ENCODE measurements at regions not wholly inside any gene's neighbourhood (a gene's known extent, or its start where the extent isn't known, plus 50 kb on each side); places are given as distances from the start of the nearest gene placed in this dataset.
"Not testable (repeated sequence)": the region's sequence is repeated elsewhere in the genome, so short reads cannot be mapped to it uniquely, and the experiment has no call there.

- H3K4me3 ChIP-seq, result no peak overlapping the region
- WGBS, 2 donors (ENCODE audit: low coverage in 1 of 2), result 96% methylated on average over 36 of the region's 40 CpGs; no CpG with 5 or more reads in 1 of the 2 donors
- intact Hi-C loops (cut with DNase I; ENCODE audit: low total_unique reads) (no loop called here), in situ Hi-C loops (cut with MboI; ENCODE audit: low pct_ligation_motif_present in 1 of 4, low pct_unique_long_range_greater_than_20kb in 1 of 4, low sequenced_read_pairs in 3 of 4) (no loop called here)
- H3K36me3 ChIP-seq, result no peaks in the 10 kb centered on the region
- no peaks in the 10 kb centered on the region for H3K4me1 ChIP-seq
- no peak overlapping the region for H3K27ac ChIP-seq
- TF ChIP-seq POLR2A (IDR thresholded peaks at IDR 0.05) (no peak), EP300 (IDR thresholded peaks at IDR 0.05; ENCODE audit: low read depth) (no peak), CTCF (IDR thresholded peaks at IDR 0.05) (no peak), POLR2AphosphoS5 (IDR thresholded peaks at IDR 0.05) (no peak)
- no peak for DNase-seq
- H3K27me3 ChIP-seq, result no peaks in the 10 kb centered on the region
- H3K9me3 ChIP-seq, result no peaks in the 10 kb centered on the region
Observed at GRCh38 chr19:5243878-5244277, 96.7 kb downstream of the PTPRS start.

GRCh38 chr19:5241896-5242295 lies 98.7 kb downstream of the PTPRS start:
- H3K4me1 ChIP-seq; H3K27ac ChIP-seq; H3K4me3 ChIP-seq; DNase-seq; H3K9me3 ChIP-seq; intact Hi-C loops (cut with DNase I; ENCODE audit: low total_unique reads); H3K36me3 ChIP-seq; H3K27me3 ChIP-seq; in situ Hi-C loops (cut with MboI; ENCODE audit: low pct_ligation_motif_present in 1 of 4, low pct_unique_long_range_greater_than_20kb in 1 of 4, low sequenced_read_pairs in 3 of 4): not testable (repeated sequence)
- 86 to 88% methylated on average over 6 to 9 of the region's 9 CpGs for WGBS, 2 donors (ENCODE audit: low coverage in 1 of 2)

GRCh38 chr19:5240011-5240410 lies 100.6 kb downstream of the PTPRS start:
- intact Hi-C loops (cut with DNase I; ENCODE audit: low total_unique reads), result no loop called here
- 75 to 91% methylated on average over 2 to 18 of the region's 22 CpGs for WGBS, 2 donors (ENCODE audit: low coverage in 1 of 2)
- no peak overlapping the region for H3K27ac ChIP-seq
- H3K27me3 ChIP-seq, result no peaks in the 10 kb centered on the region
- H3K4me3 ChIP-seq, result no peak overlapping the region
- in situ Hi-C loops (cut with MboI; ENCODE audit: low pct_ligation_motif_present in 1 of 4, low pct_unique_long_range_greater_than_20kb in 1 of 4, low sequenced_read_pairs in 3 of 4), result no loop called here
- H3K4me1 ChIP-seq, result no peaks in the 10 kb centered on the region
- no peaks in the 10 kb centered on the region for H3K9me3 ChIP-seq
- no peak for DNase-seq
- no peaks in the 10 kb centered on the region for H3K36me3 ChIP-seq
- TF ChIP-seq CTCF (IDR thresholded peaks at IDR 0.05) (no peak), EP300 (IDR thresholded peaks at IDR 0.05; ENCODE audit: low read depth) (no peak), POLR2A (IDR thresholded peaks at IDR 0.05) (no peak), POLR2AphosphoS5 (IDR thresholded peaks at IDR 0.05) (no peak)

GRCh38 chr19:5238700-5239099 lies 101.9 kb downstream of the PTPRS start:
- Histone ChIP-seq H3K4me3 (no peak overlapping the region), H3K9me3 (no peaks in the 10 kb centered on the region), H3K36me3 (no peaks in the 10 kb centered on the region), H3K4me1 (no peaks in the 10 kb centered on the region), H3K27ac (no peak overlapping the region), H3K27me3 (no peaks in the 10 kb centered on the region)
- in situ Hi-C loops (cut with MboI; ENCODE audit: low pct_ligation_motif_present in 1 of 4, low pct_unique_long_range_greater_than_20kb in 1 of 4, low sequenced_read_pairs in 3 of 4), result no loop called here
- intact Hi-C loops (cut with DNase I; ENCODE audit: low total_unique reads), result no loop called here
- DNase-seq, result no peak
- TF ChIP-seq CTCF (IDR thresholded peaks at IDR 0.05), result no peak
- TF ChIP-seq POLR2A (IDR thresholded peaks at IDR 0.05), result no peak
- TF ChIP-seq EP300 (IDR thresholded peaks at IDR 0.05; ENCODE audit: low read depth), result no peak
- TF ChIP-seq POLR2AphosphoS5 (IDR thresholded peaks at IDR 0.05), result no peak
- WGBS, 2 donors (ENCODE audit: low coverage in 1 of 2), result 79 to 87% methylated on average over 4 to 28 of the region's 33 CpGs

GRCh38 chr19:5237939-5238480 lies 102.6 kb downstream of the PTPRS start:
- intact Hi-C loops (cut with DNase I; ENCODE audit: low total_unique reads) (no loop called here), in situ Hi-C loops (cut with MboI; ENCODE audit: low pct_ligation_motif_present in 1 of 4, low pct_unique_long_range_greater_than_20kb in 1 of 4, low sequenced_read_pairs in 3 of 4) (no loop called here)
- H3K27ac ChIP-seq, result no peak overlapping the region
- 80 to 93% methylated on average over 2 to 26 of the region's 26 CpGs for WGBS, 2 donors (ENCODE audit: low coverage in 1 of 2)
- H3K36me3 ChIP-seq, result no peaks in the 10 kb centered on the region
- H3K9me3 ChIP-seq, result no peaks in the 10 kb centered on the region
- H3K4me3 ChIP-seq, result no peak overlapping the region
- H3K27me3 ChIP-seq, result no peaks in the 10 kb centered on the region
- no peak for TF ChIP-seq CTCF (IDR thresholded peaks at IDR 0.05)
- no peak for TF ChIP-seq EP300 (IDR thresholded peaks at IDR 0.05; ENCODE audit: low read depth)
- no peak for TF ChIP-seq POLR2A (IDR thresholded peaks at IDR 0.05)
- TF ChIP-seq POLR2AphosphoS5 (IDR thresholded peaks at IDR 0.05), result no peak
- H3K4me1 ChIP-seq, result no peaks in the 10 kb centered on the region
- DNase-seq, result no peak

Measured in transverse colon (tissue), 4 donors.